GM21529 (cell line): ENCODE measurements at regions not wholly inside any gene's neighbourhood (a gene's known extent, or its start where the extent isn't known, plus 50 kb on each side); places are given as distances from the start of the nearest gene placed in this dataset.

ENCODE experiments used
- ATAC-seq: cut with Tn5 transposase; IDR thresholded peaks from one replicate; pipeline ENCODE4 v1.9.1; 2021; ENCODE audit not compliant: unreplicated experiment

GRCh38 chr16:86387468-86388440, 122.6 kb upstream of the FOXF1 start:
- ATAC-seq = no peak

GRCh38 chr16:86388976-86389375, 121.4 kb upstream of the FOXF1 start:
- no peak for ATAC-seq

GRCh38 chr16:86389566-86390328, 120.6 kb upstream of the FOXF1 start:
- ATAC-seq = no peak

- no peak for ATAC-seq
Measured at GRCh38 chr16:86390335-86390734, 120.0 kb upstream of the FOXF1 start.

- ATAC-seq = no peak
Measured at GRCh38 chr16:86391486-86391885, 118.8 kb upstream of the FOXF1 start.

- no peak for ATAC-seq
Measured at GRCh38 chr16:86391984-86392383, 118.3 kb upstream of the FOXF1 start.

- ATAC-seq = no peak
Measured at GRCh38 chr16:86392436-86393152, 117.7 kb upstream of the FOXF1 start.

- no peak for ATAC-seq
Measured at GRCh38 chr16:86393907-86394626, 116.3 kb upstream of the FOXF1 start.

- no peak for ATAC-seq
Measured at GRCh38 chr16:86395477-86395876, 114.8 kb upstream of the FOXF1 start.

GRCh38 chr16:86396422-86396821, 113.9 kb upstream of the FOXF1 start:
- no peak for ATAC-seq

GRCh38 chr16:86396901-86397311, 113.4 kb upstream of the FOXF1 start:
- no peak for ATAC-seq

GRCh38 chr16:86398201-86398600, 112.1 kb upstream of the FOXF1 start:
- no peak for ATAC-seq

GRCh38 chr16:86398622-86399021, 111.7 kb upstream of the FOXF1 start:
- no peak for ATAC-seq

- ATAC-seq = no peak
Measured at GRCh38 chr16:86401126-86401525, 109.2 kb upstream of the FOXF1 start.

- no peak for ATAC-seq
Measured at GRCh38 chr16:86403085-86403484, 107.2 kb upstream of the FOXF1 start.

GRCh38 chr16:86403541-86404163, 106.7 kb upstream of the FOXF1 start:
- no peak for ATAC-seq

GRCh38 chr16:86404678-86405077, 105.6 kb upstream of the FOXF1 start:
- ATAC-seq = no peak

GRCh38 chr16:86405319-86405718, 105.0 kb upstream of the FOXF1 start:
- ATAC-seq = no peak

GRCh38 chr16:86406056-86406455, 104.3 kb upstream of the FOXF1 start:
- no peak for ATAC-seq

GRCh38 chr16:86408685-86409084, 101.6 kb upstream of the FOXF1 start:
- no peak for ATAC-seq
